SJSA1 (cell line): ENCODE measurements at regions not wholly inside any gene's neighbourhood (a gene's known extent, or its start where the extent isn't known, plus 50 kb on each side); places are given as distances from the start of the nearest gene placed in this dataset.
"Not testable (repeated sequence)": the region's sequence is repeated elsewhere in the genome, so short reads cannot be mapped to it uniquely, and the experiment has no call there.

Source experiments
- DNase-seq, 2 experiments: peaks; one replicate each; pipeline ENCODE4 v3.0.0-alpha.2; 2015 to 2020; ENCODE audit warnings: low spot score in 2 of 2, low read depth in 1 of 2
- H3K27ac ChIP-seq: fragments of 250-450 bp; sonication (Bioruptor Pico); 2 replicates; pipeline ENCODE4 v1.5.1; 2020; ENCODE audit warnings: mild to moderate bottlenecking, moderate library complexity
- H3K27me3 ChIP-seq: fragments of 250-450 bp; sonication (Bioruptor Pico); replicated peaks from 2 replicates; pipeline ENCODE4 v1.5.1; 2020; ENCODE audit warnings: mild to moderate bottlenecking, moderate library complexity
- H3K36me3 ChIP-seq: fragments of 250-450 bp; sonication (Bioruptor Pico); 2 replicates; pipeline ENCODE4 v1.5.1; 2020; ENCODE audit warnings: mild to moderate bottlenecking
- H3K4me1 ChIP-seq: fragments of 250-450 bp; sonication (Bioruptor Pico); replicated peaks from 2 replicates; pipeline ENCODE4 v1.6.1; 2021; ENCODE audit warnings: mild to moderate bottlenecking
- H3K4me3 ChIP-seq: fragments of 250-450 bp; sonication (Bioruptor Pico); 2 replicates; pipeline ENCODE4 v1.5.1; 2020; ENCODE audit warnings: mild to moderate bottlenecking
- H3K9me3 ChIP-seq: fragments of 250-450 bp; sonication (Bioruptor Pico); replicated peaks from 2 replicates; pipeline ENCODE4 v1.5.1; 2020; ENCODE audit warnings: mild to moderate bottlenecking

GRCh38 chr22:48424201-48424627, 1403.5 kb downstream of the BRD1 start:
- Histone ChIP-seq H3K4me3 (no peak overlapping the region), H3K36me3 (no peaks in the 10 kb centered on the region), H3K27me3 (no peaks in the 10 kb centered on the region), H3K4me1 (peaks cover 68% of the 10 kb centered on the region), H3K9me3 (no peaks in the 10 kb centered on the region), H3K27ac (peak overlapping the region; percentile 54)
- peak in 1 of 2 experiments; percentile 41 for DNase-seq

- no peaks in the 10 kb centered on the region for H3K36me3 ChIP-seq
- H3K27ac ChIP-seq: peak overlapping the region; percentile 54
- H3K4me1 ChIP-seq: peaks cover 61% of the 10 kb centered on the region
- H3K4me3 ChIP-seq: no peak overlapping the region
- DNase-seq: peak; percentile 81 to 83
- no peaks in the 10 kb centered on the region for H3K9me3 ChIP-seq
- no peaks in the 10 kb centered on the region for H3K27me3 ChIP-seq
These were observed 1404.2 kb downstream of the BRD1 start for GRCh38 chr22:48423481-48423911.

- no peaks in the 10 kb centered on the region for H3K36me3 ChIP-seq
- no peak overlapping the region for H3K4me3 ChIP-seq
- H3K9me3 ChIP-seq: no peaks in the 10 kb centered on the region
- DNase-seq: peak in 1 of 2 experiments; percentile 63
- H3K27ac ChIP-seq: peak overlapping the region; percentile 54
- peaks cover 56% of the 10 kb centered on the region for H3K4me1 ChIP-seq
- no peaks in the 10 kb centered on the region for H3K27me3 ChIP-seq
These were observed 1404.7 kb downstream of the BRD1 start for GRCh38 chr22:48422900-48423480.

- no peak for DNase-seq
- Histone ChIP-seq H3K27ac (no peak overlapping the region), H3K36me3 (no peaks in the 10 kb centered on the region), H3K4me3 (no peak overlapping the region), H3K27me3 (no peaks in the 10 kb centered on the region), H3K9me3 (no peaks in the 10 kb centered on the region), H3K4me1 (peaks cover 14% of the 10 kb centered on the region)
These were observed 1408.8 kb downstream of the BRD1 start for GRCh38 chr22:48418831-48419230.

- no peaks in the 10 kb centered on the region for H3K36me3 ChIP-seq
- no peak overlapping the region for H3K27ac ChIP-seq
- DNase-seq: no peak
- peaks cover under 1% of the 10 kb centered on the region; the same call in 1 of the 2 replicates for H3K4me1 ChIP-seq
- H3K4me3 ChIP-seq: no peak overlapping the region
- no peaks in the 10 kb centered on the region; the same call in 1 of the 2 replicates for H3K9me3 ChIP-seq
- no peaks in the 10 kb centered on the region for H3K27me3 ChIP-seq
These were observed 1410.2 kb downstream of the BRD1 start for GRCh38 chr22:48417225-48418070.

- Histone ChIP-seq H3K36me3 (no peaks in the 10 kb centered on the region), H3K9me3 (no peaks in the 10 kb centered on the region; the same call in 1 of the 2 replicates), H3K27ac (no peak overlapping the region), H3K27me3 (no peaks in the 10 kb centered on the region), H3K4me1 (no peaks in the 10 kb centered on the region), H3K4me3 (no peak overlapping the region)
- no peak for DNase-seq
These were observed 1411.1 kb downstream of the BRD1 start for GRCh38 chr22:48416396-48417224.

- no peaks in the 10 kb centered on the region; the same call in 1 of the 2 replicates for H3K9me3 ChIP-seq
- H3K4me1 ChIP-seq: no peaks in the 10 kb centered on the region
- H3K27me3 ChIP-seq: no peaks in the 10 kb centered on the region
- no peak overlapping the region for H3K4me3 ChIP-seq
- no peak for DNase-seq
- H3K27ac ChIP-seq: no peak overlapping the region
- no peaks in the 10 kb centered on the region for H3K36me3 ChIP-seq
These were observed 1412.2 kb downstream of the BRD1 start for GRCh38 chr22:48415520-48415919.

GRCh38 chr22:48414651-48415050, 1413.0 kb downstream of the BRD1 start:
- Histone ChIP-seq H3K36me3 (no peaks in the 10 kb centered on the region), H3K4me1 (no peaks in the 10 kb centered on the region), H3K27me3 (no peaks in the 10 kb centered on the region), H3K27ac (no peak overlapping the region), H3K4me3 (no peak overlapping the region), H3K9me3 (no peaks in the 10 kb centered on the region; the same call in 1 of the 2 replicates)
- DNase-seq: no peak

GRCh38 chr22:48412931-48413330, 1414.7 kb downstream of the BRD1 start:
- not testable (repeated sequence) for H3K27ac ChIP-seq, DNase-seq, H3K4me3 ChIP-seq, H3K9me3 ChIP-seq, H3K4me1 ChIP-seq, H3K36me3 ChIP-seq, H3K27me3 ChIP-seq

- peaks cover 2% of the 10 kb centered on the region; the same call in 1 of the 2 replicates for H3K9me3 ChIP-seq
- H3K27ac ChIP-seq: no peak overlapping the region
- no peaks in the 10 kb centered on the region; the same call in 1 of the 2 replicates for H3K27me3 ChIP-seq
- no peaks in the 10 kb centered on the region for H3K36me3 ChIP-seq
- H3K4me3 ChIP-seq: no peak overlapping the region
- DNase-seq: peak in 1 of 2 experiments; percentile 14
- H3K4me1 ChIP-seq: no peaks in the 10 kb centered on the region
These were observed 1417.1 kb downstream of the BRD1 start for GRCh38 chr22:48410536-48410935.

GRCh38 chr22:48407256-48407955, 1420.3 kb downstream of the BRD1 start:
- no peak for DNase-seq

GRCh38 chr22:48406161-48406560, 1421.5 kb downstream of the BRD1 start:
- no peak for DNase-seq
- Histone ChIP-seq H3K4me3 (no peak overlapping the region), H3K36me3 (no peaks in the 10 kb centered on the region)

More at GRCh38 chr22:48407256-48407955, 1420.3 kb downstream of the BRD1 start:
- Histone ChIP-seq H3K9me3 (0 out of 2 replicates have a peak, but pooled peaks cover 2% of the 10 kb centered on the region), H3K4me3 (no peak overlapping the region), H3K36me3 (no peaks in the 10 kb centered on the region), H3K27ac (no peak overlapping the region), H3K27me3 (no peaks in the 10 kb centered on the region; the same call in 1 of the 2 replicates), H3K4me1 (no peaks in the 10 kb centered on the region)

GRCh38 chr22:48405741-48406140, 1421.9 kb downstream of the BRD1 start:
- Histone ChIP-seq H3K36me3 (no peaks in the 10 kb centered on the region), H3K27me3 (no peaks in the 10 kb centered on the region; the same call in 1 of the 2 replicates), H3K9me3 (0 out of 2 replicates have a peak, but pooled peaks cover 2% of the 10 kb centered on the region), H3K4me3 (no peak overlapping the region), H3K4me1 (no peaks in the 10 kb centered on the region), H3K27ac (no peak overlapping the region)
- DNase-seq: no peak

More at GRCh38 chr22:48406161-48406560, 1421.5 kb downstream of the BRD1 start:
- H3K4me1 ChIP-seq: no peaks in the 10 kb centered on the region
- H3K27me3 ChIP-seq: no peaks in the 10 kb centered on the region; the same call in 1 of the 2 replicates
- H3K27ac ChIP-seq: no peak overlapping the region
- 0 out of 2 replicates have a peak, but pooled peaks cover 2% of the 10 kb centered on the region for H3K9me3 ChIP-seq
